ENCODE measurements at regions not wholly inside any gene's neighbourhood (a gene's known extent, or its start where the extent isn't known, plus 50 kb on each side); places are given as distances from the start of the nearest gene placed in this dataset.

- ATAC-seq (no peak), FAIRE-seq (no peak), DNase-seq (ENCODE audit: extremely low read depth in 1 of 4, low spot score in 3 of 4) (no peak)
- Histone ChIP-seq H3K79me2 (ENCODE audit: control insufficient read depth, insufficient read depth, low read length) (no peaks in the 10 kb centered on the region), H3K4me1 (replicated peaks in 1 of 2; ENCODE audit: control insufficient read depth in 2 of 2, insufficient read depth in 2 of 2, low read length in 2 of 2) (no peaks in the 10 kb centered on the region), H3K27ac (ENCODE audit: extremely low read depth, low read depth, low read length) (no peak overlapping the region), H3K36me3 (ENCODE audit: control insufficient read depth, insufficient read depth, low read length) (no peaks in the 10 kb centered on the region), H3K9me3 (replicated peaks; ENCODE audit: control insufficient read depth, insufficient read depth, low read depth, low read length) (no peaks in the 10 kb centered on the region), H3K27me3 (ENCODE audit: control insufficient read depth in 2 of 2, insufficient read depth in 2 of 2, low read length in 2 of 2) (peaks cover 0 to 2% of the 10 kb centered on the region in 2 experiments; a peak in 1 of 5 replicates), H4K20me1 (replicated peaks; ENCODE audit: control insufficient read depth, insufficient read depth, low read length) (no peaks in the 10 kb centered on the region), H3K9ac (ENCODE audit: insufficient read depth in 1 of 2, low read depth in 2 of 2, low read length in 2 of 2) (no peak overlapping the region), H3K9me1 (ENCODE audit: control insufficient read depth, insufficient read depth, low read length) (no peaks in the 10 kb centered on the region), H3K4me3 (no peak overlapping the region), H2AFZ (ENCODE audit: low read depth, low read length) (no peak overlapping the region), H3K4me2 (ENCODE audit: insufficient read depth, low read length) (no peak overlapping the region)
- WGBS (ENCODE audit: insufficient coverage, low coverage, missing lambda C conversion rate) = 0% methylated on average over 2 of the region's 2 CpGs
- CTCF ChIA-PET (ENCODE audit: low intra/inter-chr PET ratio) = no interaction called here
- POLR2A ChIA-PET = no interaction called here
- TF ChIP-seq IRF1 (CRISPR knock-in tag; IDR thresholded peaks at IDR 0.05; ENCODE audit: borderline replicate concordance) (no peak), HNRNPH1 (optimal IDR thresholded peaks at IDR 0.05; ENCODE audit: low read depth, low read length) (no peak), ZNF263 (CRISPR knock-in tag; IDR thresholded peaks at IDR 0.05; ENCODE audit: borderline replicate concordance) (no peak), CHD2 (IDR thresholded peaks at IDR 0.05; ENCODE audit: low read depth, low read length) (no peak), ZC3H8 (IDR thresholded peaks at IDR 0.05) (no peak), FOXP1 (CRISPR knock-in tag; IDR thresholded peaks at IDR 0.05) (no peak), ETS2 (tag; IDR thresholded peaks at IDR 0.05; ENCODE audit: borderline replicate concordance, poor library complexity, severe bottlenecking) (no peak), E2F6 (IDR thresholded peaks at IDR 0.05; ENCODE audit: borderline replicate concordance in 1 of 2, extremely low read depth in 1 of 2, insufficient read depth in 1 of 2, insufficient read length in 1 of 2, low read depth in 1 of 2, low read length in 1 of 2, poor library complexity in 1 of 2, severe bottlenecking in 1 of 2) (no peak), MIER1 (IDR thresholded peaks at IDR 0.05; ENCODE audit: low read depth) (no peak), ZNF280B (CRISPR knock-in tag; IDR thresholded peaks at IDR 0.05) (no peak), TFE3 (CRISPR knock-in tag; IDR thresholded peaks at IDR 0.05) (no peak)
- TF ChIP-seq, protein P1, sequence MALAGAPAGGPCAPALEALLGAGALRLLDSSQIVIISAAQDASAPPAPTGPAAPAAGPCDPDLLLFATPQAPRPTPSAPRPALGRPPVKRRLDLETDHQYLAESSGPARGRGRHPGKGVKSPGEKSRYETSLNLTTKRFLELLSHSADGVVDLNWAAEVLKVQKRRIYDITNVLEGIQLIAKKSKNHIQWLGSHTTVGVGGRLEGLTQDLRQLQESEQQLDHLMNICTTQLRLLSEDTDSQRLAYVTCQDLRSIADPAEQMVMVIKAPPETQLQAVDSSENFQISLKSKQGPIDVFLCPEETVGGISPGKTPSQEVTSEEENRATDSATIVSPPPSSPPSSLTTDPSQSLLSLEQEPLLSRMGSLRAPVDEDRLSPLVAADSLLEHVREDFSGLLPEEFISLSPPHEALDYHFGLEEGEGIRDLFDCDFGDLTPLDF (CRISPR knock-in tag; IDR thresholded peaks at IDR 0.05) = no peak
- intact Hi-C loops (cut with micrococcal nuclease) (no loop called here), in situ Hi-C loops (cut with MboI) (no loop called here)
- no TSS peak for BruUV-seq (replicated peaks)
These were observed 51.7 kb upstream of the SLC4A7 start for GRCh38 chr3:27535809-27536392.
